ENCODE measurements at regions not wholly inside any gene's neighbourhood (a gene's known extent, or its start where the extent isn't known, plus 50 kb on each side); places are given as distances from the start of the nearest gene placed in this dataset.
"Not testable (repeated sequence)": the region's sequence is repeated elsewhere in the genome, so short reads cannot be mapped to it uniquely, and the experiment has no call there.

- DNase-seq = peak in 1 of 3 experiments; percentile 59
Observed at GRCh38 chr6:51429017-51429712, 610.5 kb downstream of the TFAP2B start.

- no peak for DNase-seq
Observed at GRCh38 chr6:51430589-51430988, 611.9 kb downstream of the TFAP2B start.

- DNase-seq = no peak
Observed at GRCh38 chr6:51432481-51432880, 613.8 kb downstream of the TFAP2B start.

DNA sequence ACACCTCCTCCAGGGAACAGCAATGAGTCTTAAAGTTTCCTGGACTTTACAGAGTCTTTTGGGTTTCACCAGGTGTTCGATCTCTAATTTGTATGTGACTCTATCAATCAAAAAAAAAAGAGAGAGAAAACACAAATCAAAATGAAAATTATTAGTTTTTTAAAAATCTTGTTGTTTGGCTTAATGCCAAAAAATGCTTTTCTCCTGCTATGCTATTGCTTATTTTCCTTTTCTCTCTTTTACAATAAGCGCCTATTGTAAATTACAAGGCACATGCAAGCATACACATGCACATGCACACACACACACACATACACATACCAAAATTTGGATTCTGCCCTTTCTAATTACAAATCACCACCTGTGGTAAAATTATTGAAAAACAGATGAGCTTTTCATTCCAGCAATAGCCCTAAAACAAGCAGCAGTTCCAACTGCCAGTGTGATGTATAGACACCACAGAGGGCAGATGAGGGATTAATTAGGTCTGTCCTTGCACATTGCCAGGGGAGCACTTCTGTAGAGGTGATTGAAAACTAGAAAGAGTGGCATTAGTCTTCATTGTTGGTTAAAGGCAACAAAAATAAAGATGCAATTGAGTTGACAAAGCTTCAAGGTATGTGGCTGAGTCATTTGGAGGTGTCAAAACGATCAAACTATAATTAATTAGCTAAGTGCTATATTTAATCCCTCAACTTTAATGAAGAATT, 631.7 kb downstream of the TFAP2B start:
- DNase-seq = peak in 1 of 3 experiments; percentile 10

- DNase-seq = no peak
Observed at GRCh38 chr6:51450958-51451357, 632.3 kb downstream of the TFAP2B start.

GRCh38 chr6:51456282-51456681, 631.1 kb downstream of the PKHD1 start:
- no peak for DNase-seq

DNA sequence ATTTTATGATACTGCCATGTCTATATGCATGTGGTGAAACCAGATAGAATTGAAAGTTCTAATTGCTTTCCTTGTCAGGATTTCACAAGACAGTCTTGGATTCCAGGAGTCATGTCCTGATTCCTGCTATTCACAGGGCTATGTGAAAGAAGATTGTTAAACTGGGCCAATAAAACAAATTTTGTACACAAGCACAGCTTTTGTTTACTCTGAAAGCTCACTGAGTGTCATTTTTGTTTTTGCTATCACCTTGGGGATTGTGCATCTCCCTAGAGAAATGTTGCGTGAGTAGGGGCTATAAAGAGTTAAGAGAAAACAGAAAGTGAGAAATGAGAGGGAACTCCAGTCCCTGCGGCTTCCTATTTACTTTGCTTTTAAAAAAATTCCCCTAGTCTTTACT, 627.5 kb downstream of the PKHD1 start:
- DNase-seq = no peak

DNA sequence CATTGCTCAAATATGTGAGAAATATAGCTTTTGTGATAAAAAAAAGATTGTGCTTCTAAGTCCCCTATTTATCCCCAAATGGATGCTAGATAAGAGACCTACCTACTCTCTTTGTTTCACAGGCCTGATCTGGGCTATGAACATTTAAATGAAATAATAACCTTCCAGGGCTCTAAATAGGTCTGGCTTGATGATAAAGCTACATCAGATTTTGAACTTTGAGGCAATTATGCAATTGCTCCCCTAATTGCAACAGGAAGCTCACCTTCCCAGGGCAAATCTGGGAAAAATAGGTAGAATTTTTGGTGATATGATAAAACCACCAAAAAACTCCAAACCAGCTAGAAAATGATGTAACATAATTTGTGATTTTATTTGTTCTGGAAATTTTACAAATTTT, 624.5 kb downstream of the PKHD1 start:
- no peak for DNase-seq

DNA sequence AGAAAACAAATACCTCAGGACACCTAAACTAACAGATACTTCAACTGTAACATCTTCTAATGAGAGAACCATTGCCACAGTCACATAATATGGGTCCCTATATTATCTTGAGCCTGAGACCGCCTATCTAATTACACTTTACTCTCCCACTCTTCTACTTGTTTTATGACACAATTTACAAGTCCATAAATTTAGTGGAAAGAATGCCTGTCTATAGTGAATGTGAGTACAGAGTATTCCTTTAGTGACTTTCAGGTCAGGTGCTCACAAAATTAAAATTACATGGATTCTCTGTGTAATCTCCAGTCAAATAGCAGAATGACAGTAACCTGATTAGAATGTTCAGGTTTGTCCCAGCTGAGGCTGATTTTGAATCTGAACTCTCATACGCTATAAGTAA, 624.1 kb downstream of the PKHD1 start:
- peak in 1 of 3 experiments; percentile 50 for DNase-seq

GRCh38 chr6:51464956-51465355, 622.5 kb downstream of the PKHD1 start:
- DNase-seq = no peak

- DNase-seq = no peak
Observed at GRCh38 chr6:51466427-51466826, 621.0 kb downstream of the PKHD1 start.

GRCh38 chr6:51467231-51467952, 620.0 kb downstream of the PKHD1 start:
- peak in 2 of 3 experiments; percentile 29 to 78 for DNase-seq

DNA sequence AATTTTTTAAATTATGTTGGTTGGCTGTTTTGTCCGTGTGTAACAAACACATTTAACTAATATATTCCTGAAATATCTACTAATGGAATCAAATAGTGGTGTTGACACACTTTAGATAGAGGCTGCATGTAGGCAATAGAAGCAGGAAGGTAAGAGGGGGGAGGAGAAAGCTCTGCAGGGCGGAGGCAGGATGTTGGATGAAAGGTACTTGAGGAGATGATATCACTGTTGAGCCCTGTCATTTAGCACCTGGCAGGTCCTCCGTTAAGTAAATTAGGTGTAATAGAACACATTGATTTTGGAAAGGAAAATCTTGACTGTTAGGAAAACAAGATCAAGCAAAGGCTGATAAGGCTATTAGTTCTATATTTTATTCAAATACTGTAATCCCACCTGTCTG, 618.7 kb downstream of the PKHD1 start:
- peak in 2 of 3 experiments; percentile 39 to 80 for DNase-seq

DNA sequence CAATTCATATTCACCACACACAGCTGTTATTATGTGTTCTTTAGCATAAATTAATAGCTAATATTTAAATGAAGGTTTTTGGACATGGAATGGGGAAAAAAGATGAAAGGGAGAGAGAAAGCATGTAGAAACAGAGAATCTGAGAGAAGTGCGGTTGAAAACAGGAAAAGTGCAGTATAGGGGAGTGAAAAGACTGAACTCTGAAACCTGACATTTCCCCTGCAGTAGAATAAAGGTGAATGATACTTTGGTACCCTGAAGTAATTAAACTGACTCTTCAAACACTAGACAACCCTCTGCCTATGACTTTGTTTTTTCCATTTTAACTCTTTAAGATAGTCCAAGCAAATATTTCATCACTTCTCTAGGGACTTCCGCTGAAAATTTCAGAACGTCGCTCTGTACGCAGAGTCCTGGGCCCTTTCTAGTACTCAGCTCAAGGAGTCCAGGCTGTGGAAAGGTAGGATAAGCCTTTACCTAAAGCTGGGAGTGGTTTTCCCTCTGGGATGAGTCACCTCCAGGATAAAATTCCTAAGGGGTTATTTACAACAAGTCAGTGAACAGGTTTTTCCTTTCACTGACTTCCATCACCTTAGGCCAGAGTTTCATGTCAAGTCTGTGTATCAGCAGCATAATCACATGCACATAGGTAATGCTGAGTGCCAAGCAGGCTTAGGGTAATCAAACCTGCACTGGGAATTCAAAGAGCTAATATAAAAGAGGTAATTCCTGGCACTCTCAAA, 614.5 kb downstream of the PKHD1 start:
- peak in 1 of 3 experiments; percentile 24 for DNase-seq

DNA sequence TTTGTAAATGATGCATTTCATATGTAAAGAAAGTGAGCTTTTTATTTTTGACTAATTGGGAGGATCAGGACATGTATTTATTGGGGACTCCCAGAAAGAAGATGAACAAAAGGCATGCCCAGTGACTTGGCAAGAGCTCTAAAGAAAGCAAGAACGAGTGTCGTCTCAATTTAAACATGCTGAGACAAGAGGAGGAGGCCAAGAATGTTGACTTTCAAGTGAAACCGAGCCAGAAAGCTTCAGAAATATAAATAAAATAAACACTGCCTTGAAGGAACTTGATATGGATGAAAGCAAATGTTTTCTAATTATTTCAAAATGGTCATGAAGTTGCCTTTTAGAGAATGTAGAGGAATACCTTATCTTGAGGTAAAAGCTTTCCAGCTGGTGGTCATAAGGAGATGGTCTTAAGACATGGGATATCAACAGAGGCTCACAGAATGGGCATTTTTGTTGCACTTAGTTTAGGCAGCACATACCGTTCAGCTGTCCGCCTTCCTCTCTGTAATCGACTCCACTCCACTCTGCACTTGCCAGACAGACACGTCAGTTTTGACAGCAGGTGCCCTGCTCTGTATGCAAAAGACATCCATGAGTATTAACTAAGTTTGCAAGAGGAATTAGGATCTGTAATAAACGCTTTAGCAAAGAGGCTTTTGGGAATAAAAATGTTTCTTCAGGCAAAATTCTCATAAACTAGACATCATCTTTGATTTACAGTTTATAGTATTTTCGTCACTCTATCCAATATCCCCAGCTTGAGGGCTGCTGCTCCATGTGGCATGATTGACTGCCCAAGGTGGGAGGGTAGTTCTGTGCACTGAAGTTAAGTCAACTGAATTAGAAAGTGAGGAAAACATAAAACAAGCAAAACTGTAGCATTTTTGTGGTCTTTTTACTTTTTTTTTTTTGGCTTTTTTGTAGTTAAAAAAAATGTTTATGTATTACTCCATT, 613.1 kb downstream of the PKHD1 start:
- no peak for DNase-seq

DNA sequence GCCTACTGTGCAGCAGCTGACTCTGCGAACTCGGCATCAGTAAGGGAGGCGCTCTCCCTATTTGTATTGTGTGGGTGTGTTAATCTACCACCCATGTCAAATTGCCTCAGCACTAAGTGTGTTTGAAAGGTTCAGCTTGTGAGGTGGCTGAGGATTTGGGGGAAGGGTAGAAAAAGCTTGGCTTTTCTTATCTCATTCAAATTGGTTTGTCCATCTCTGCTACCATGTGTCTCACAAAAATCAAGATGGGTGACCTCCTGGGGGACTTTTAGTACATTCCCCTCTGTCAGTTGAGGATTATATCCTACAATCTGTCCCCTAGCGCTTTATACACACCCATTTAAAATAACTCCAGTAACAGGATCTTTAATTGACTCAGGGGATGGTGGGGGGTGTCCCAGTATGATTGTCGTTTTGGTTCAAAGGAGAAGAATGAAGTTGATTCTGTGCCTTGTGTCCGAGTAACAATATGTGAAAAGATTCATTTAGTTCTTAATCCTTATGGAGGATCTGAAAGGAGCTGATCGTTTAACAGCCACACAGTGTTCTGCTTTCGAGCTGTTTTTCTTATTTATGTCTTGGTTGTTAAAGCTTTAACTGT, 609.6 kb downstream of the PKHD1 start:
- no peak for DNase-seq

DNA sequence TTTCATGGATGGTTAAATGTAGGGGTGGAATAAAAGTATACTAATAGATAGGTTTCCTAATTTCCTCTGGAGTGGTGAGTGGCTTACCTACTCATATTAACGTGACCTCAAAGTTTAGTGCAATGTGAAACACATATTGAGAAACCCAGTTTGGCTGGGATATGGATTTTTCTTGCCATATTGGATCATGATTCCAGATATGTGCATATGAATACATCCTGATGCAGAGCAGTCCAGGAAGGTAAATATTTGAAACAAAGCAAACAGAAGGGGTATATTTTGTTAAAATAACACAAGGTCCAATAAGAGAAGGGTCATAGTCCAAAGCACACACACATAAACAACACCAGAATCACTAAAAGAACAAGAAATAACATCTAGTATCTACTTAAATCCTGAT, 608.1 kb downstream of the PKHD1 start:
- DNase-seq = no peak

- no peak for DNase-seq
Observed at GRCh38 chr6:51480040-51480439, 607.4 kb downstream of the PKHD1 start.

- not testable (repeated sequence) for DNase-seq
Observed at GRCh38 chr6:51485869-51486268, 601.5 kb downstream of the PKHD1 start.

DNA sequence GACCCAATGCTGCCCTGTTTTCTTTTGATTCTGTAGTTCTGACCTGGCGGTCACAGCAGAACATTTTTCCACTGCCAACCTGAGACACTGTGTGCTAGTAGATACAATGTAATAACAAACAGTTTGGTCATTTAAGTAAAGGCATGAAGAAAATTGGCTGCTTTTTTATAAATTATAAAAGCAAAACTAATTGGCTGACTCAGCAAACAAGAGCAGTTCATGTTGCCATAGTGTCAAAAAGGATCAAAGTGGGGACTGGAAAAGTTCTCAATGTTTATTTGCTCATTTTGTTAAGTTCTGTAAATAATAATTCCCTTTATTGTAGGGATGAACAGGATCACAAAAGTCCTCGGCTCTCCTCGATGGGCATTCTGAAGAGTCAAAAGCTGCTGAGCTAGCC, 599.5 kb downstream of the PKHD1 start:
- no peak for DNase-seq

- peak in 1 of 3 experiments; percentile 22 for DNase-seq
Observed at GRCh38 chr6:51489133-51489532, 598.3 kb downstream of the PKHD1 start.

Measured in NCI-H1417 (cell line).